K562 (cell line): ENCODE measurements at regions not wholly inside any gene's neighbourhood (a gene's known extent, or its start where the extent isn't known, plus 50 kb on each side); places are given as distances from the start of the nearest gene placed in this dataset.

Experiments
- ATAC-seq: fragments of 200-7000 bp; cut with Tn5 transposase; 3 replicates; pipeline ENCODE4 v1.9.1; 2020; ENCODE audit warnings: moderate library complexity
- BruUV-seq: library from RNA; stranded (reverse); fragments of 400-500 nt; replicated peaks from 2 replicates; lab custom pipeline; 2021; lab: Mats Ljungman, UMichigan
- CTCF ChIA-PET: fragments of 300-600 bp; formaldehyde crosslinking; extraction: SDS; loops from one replicate; lab custom pipeline; 2021; ENCODE audit warnings: low intra/inter-chr PET ratio; lab: Yijun Ruan, JAX
- POLR2A ChIA-PET: fragments of 300-600, 350-650 bp; sonication (Branson Sonifier 250); formaldehyde crosslinking; extraction: SDS; loops from one replicate; lab custom pipeline; 2021; ENCODE audit warnings: antibody characterized with exemption, inconsistent platforms; lab: Yijun Ruan, JAX
- DNase-seq, 4 experiments: peaks; one replicate each; pipeline versions ENCODE4 v3.0.0 to v3.0.0-alpha.2; 2011 to 2018; ENCODE audit warnings: low spot score in 3 of 4, mixed read lengths in 3 of 4; ENCODE audit errors: extremely low read depth in 1 of 4
- FAIRE-seq: peaks from 2 replicates; lab custom pipeline; 2011; peaks lifted over from hg19 to GRCh38; lab: Jason Lieb, UNC
- H2AFZ ChIP-seq: 2 replicates; pipeline ENCODE4 v1.6.0; 2011; ENCODE audit warnings: low read depth, low read length, control low read depth, inconsistent platforms
- H3K27ac ChIP-seq: fragments of 200-600 bp; 3 replicates; pipeline ENCODE4 v1.8.0; 2011; ENCODE audit warnings: low read depth, mild to moderate bottlenecking, control low read depth, inconsistent platforms, low read length, moderate library complexity, mixed read lengths; ENCODE audit errors: extremely low read depth
- H3K27me3 ChIP-seq, 2 experiments: fragments of 300-600 bp in 1 of 2; 2 replicates in 1 of 2; 3 replicates in 1 of 2; pipeline versions ENCODE4 v1.6.0 to v1.8.0; 2011; ENCODE audit warnings: inconsistent platforms in 2 of 2, low read length in 2 of 2, mild to moderate bottlenecking in 1 of 2, mixed read lengths in 1 of 2, moderate library complexity in 1 of 2; ENCODE audit not compliant: control insufficient read depth in 2 of 2, insufficient read depth in 2 of 2
- H3K36me3 ChIP-seq: fragments of 300-600 bp; 3 replicates; pipeline ENCODE4 v1.8.0; 2011; ENCODE audit warnings: mild to moderate bottlenecking, low read length, inconsistent platforms; ENCODE audit not compliant: control insufficient read depth, insufficient read depth
- H3K4me1 ChIP-seq, 2 experiments: fragments of 200-600 bp in 1 of 2; replicated peaks in 1 of 2; 2 replicates in 1 of 2; 3 replicates in 1 of 2; pipeline versions ENCODE4 v1.5.1 to v1.8.0; 2011; ENCODE audit warnings: inconsistent platforms in 2 of 2, low read length in 2 of 2, mild to moderate bottlenecking in 1 of 2, mixed read lengths in 1 of 2, moderate library complexity in 1 of 2; ENCODE audit not compliant: control insufficient read depth in 2 of 2, insufficient read depth in 2 of 2
- H3K4me2 ChIP-seq: 2 replicates; pipeline ENCODE4 v1.6.1; 2011; ENCODE audit warnings: low read length, control low read depth, inconsistent platforms, mixed read lengths; ENCODE audit not compliant: insufficient read depth
- H3K4me3 ChIP-seq: fragments of 200-600 bp; sonication (generic), shearing (Covaris generic); 2 replicates; pipeline ENCODE4 v1.5.1; 2016; ENCODE audit warnings: control low read depth, inconsistent platforms
- H3K79me2 ChIP-seq: fragments of 200-600 bp; 3 replicates; pipeline ENCODE4 v1.8.0; 2011; ENCODE audit warnings: low read length, inconsistent platforms; ENCODE audit not compliant: control insufficient read depth, insufficient read depth
- H3K9ac ChIP-seq, 2 experiments: 2 replicates each; pipeline versions ENCODE4 v1.6.0 to v1.6.1; 2011; ENCODE audit warnings: low read depth in 2 of 2, low read length in 2 of 2, control low read depth in 1 of 2, inconsistent platforms in 1 of 2, mild to moderate bottlenecking in 1 of 2, mixed read lengths in 1 of 2; ENCODE audit not compliant: insufficient read depth in 1 of 2
- H3K9me1 ChIP-seq: one replicate; pipeline ENCODE4 v1.6.0; 2011; ENCODE audit warnings: inconsistent platforms, mild to moderate bottlenecking, low read length, moderate library complexity; ENCODE audit not compliant: control insufficient read depth, insufficient read depth
- H3K9me3 ChIP-seq: replicated peaks from 2 replicates; pipeline ENCODE4 v1.5.1; 2011; ENCODE audit warnings: low read depth, low read length, inconsistent platforms; ENCODE audit not compliant: control insufficient read depth, insufficient read depth
- H4K20me1 ChIP-seq: replicated peaks from 2 replicates; pipeline ENCODE4 v1.6.1; 2011; ENCODE audit warnings: low read length, inconsistent platforms, mixed read lengths; ENCODE audit not compliant: control insufficient read depth, insufficient read depth
- FOXA3 ChIP-seq, 2 experiments: fragments of 450-650 bp in 1 of 2; sonication (generic) in 1 of 2; formaldehyde crosslinking; IDR thresholded peaks in 1 of 2; conservative IDR thresholded peaks in 1 of 2; 2 replicates each; pipeline versions ENCODE4 v1.4.0 to v1.8.0; 2020 to 2022; ENCODE audit warnings: mild to moderate bottlenecking in 2 of 2, missing genetic modification reagents in 1 of 2
- MCM7 ChIP-seq, 2 experiments: fragments of 450-650 bp; IDR thresholded peaks; 2 replicates each; pipeline ENCODE4 v1.6.1; 2016 to 2018
- MEIS2 ChIP-seq: fragments of 450-650 bp; IDR thresholded peaks from 2 replicates; pipeline ENCODE4 v1.6.1; 2014; ENCODE audit warnings: mild to moderate bottlenecking; ENCODE audit not compliant: partially characterized antibody
- NEUROD1 ChIP-seq: fragments of 150-350 bp; IDR thresholded peaks from 2 replicates; pipeline ENCODE4 v1.6.1; 2014; ENCODE audit warnings: borderline replicate concordance, low read length, low read depth; ENCODE audit not compliant: partially characterized antibody
- SREBF2 ChIP-seq: sonication (generic); formaldehyde crosslinking; IDR thresholded peaks from 2 replicates; pipeline ENCODE4 v1.4.0; 2020; ENCODE audit warnings: mild to moderate bottlenecking, missing genetic modification reagents
- SRSF3 ChIP-seq: fragments of 200-400 bp; formaldehyde crosslinking; IDR thresholded peaks from 2 replicates; pipeline ENCODE4 v1.6.1; 2016; ENCODE audit warnings: mild to moderate bottlenecking, low read length, moderate library complexity; ENCODE audit not compliant: insufficient read depth
- ZEB2 ChIP-seq: fragments of 450-650 bp; IDR thresholded peaks from 2 replicates; pipeline ENCODE4 v1.6.1; 2016
- ZNF316 ChIP-seq: fragments of 450-650 bp; IDR thresholded peaks from 2 replicates; pipeline ENCODE4 v1.6.1; 2016
- WGBS: fragments of 100-300 bp; shearing (Covaris generic); methylation state at CpG from one replicate; pipeline ENCODE4 v1.1.6; 2016; ENCODE audit warnings: low coverage, mixed read lengths; ENCODE audit not compliant: insufficient coverage; ENCODE audit errors: missing lambda C conversion rate; 5-methylcytosine and 5-hydroxymethylcytosine counted together
- in situ Hi-C: fragments of 300-500 bp; cut with MboI; formaldehyde crosslinking; loops from 4 replicates; pipeline ENCODE4 v1.15.0; 2018; ENCODE audit warnings: inconsistent platforms, mixed read lengths
- intact Hi-C: fragments of 100-400 bp; cut with micrococcal nuclease; formaldehyde crosslinking; loops from 2 replicates; pipeline ENCODE4 v1.14.2; 2022

GRCh38 chr1:81299892-81300291 lies 500.8 kb upstream of the ADGRL2 start:
- ChIA-PET POLR2A (no interaction called here), CTCF (no interaction called here)
- Histone ChIP-seq H4K20me1 (no peaks in the 10 kb centered on the region), H3K27me3 (no peaks in the 10 kb centered on the region), H3K27ac (no peak overlapping the region), H3K4me3 (no peak overlapping the region), H3K79me2 (no peaks in the 10 kb centered on the region), H3K9me1 (no peaks in the 10 kb centered on the region), H3K36me3 (no peaks in the 10 kb centered on the region), H3K9me3 (0 out of 2 replicates have a peak, but pooled peaks cover 1% of the 10 kb centered on the region), H2AFZ (no peak overlapping the region), H3K9ac (no peak overlapping the region), H3K4me2 (no peak overlapping the region), H3K4me1 (no peaks in the 10 kb centered on the region)
- WGBS, result 3% methylated on average over 2 of the region's 2 CpGs
- FAIRE-seq (no peak), ATAC-seq (no peak), DNase-seq (no peak)
- intact Hi-C loops, result no loop called here
- TF ChIP-seq MEIS2, result no peak
- no peak for TF ChIP-seq FOXA3 (CRISPR knock-in tag; conservative IDR thresholded peaks at IDR 0.05 in 1 of 2, IDR thresholded peaks at IDR 0.05 in 1 of 2)
- no peak for TF ChIP-seq NEUROD1
- TF ChIP-seq ZNF316, result peak; percentile 10; the same call in 1 of the 2 replicates
- in situ Hi-C loops, result no loop called here
- no TSS peak for BruUV-seq

- Histone ChIP-seq H3K9ac (no peak overlapping the region), H3K9me3 (0 out of 2 replicates have a peak, but pooled peaks cover 2% of the 10 kb centered on the region), H3K4me1 (no peaks in the 10 kb centered on the region), H3K36me3 (no peaks in the 10 kb centered on the region), H2AFZ (no peak overlapping the region), H3K4me2 (no peak overlapping the region), H3K27me3 (no peaks in the 10 kb centered on the region), H3K27ac (no peak overlapping the region), H4K20me1 (no peaks in the 10 kb centered on the region), H3K4me3 (no peak overlapping the region), H3K9me1 (no peaks in the 10 kb centered on the region), H3K79me2 (no peaks in the 10 kb centered on the region)
- CTCF ChIA-PET, result no interaction called here
- intact Hi-C loops (no loop called here), in situ Hi-C loops (no loop called here)
- no peak for ATAC-seq
- TF ChIP-seq SRSF3 (no peak), SREBF2 (CRISPR knock-in tag) (no peak), ZEB2 (no peak), MCM7 (IDR thresholded peaks at IDR 0.05) (no peak)
- DNase-seq, result no peak
- POLR2A ChIA-PET, result no interaction called here
- no TSS peak for BruUV-seq
- FAIRE-seq, result no peak
- 0% methylated on average over 3 of the region's 3 CpGs for WGBS
Observed at GRCh38 chr1:81298266-81298665, 502.5 kb upstream of the ADGRL2 start.
